PC-3 (cell line): ENCODE measurements at regions not wholly inside any gene's neighbourhood (a gene's known extent, or its start where the extent isn't known, plus 50 kb on each side); places are given as distances from the start of the nearest gene placed in this dataset.

Experiments used
- EZH2 ChIP-seq: fragments of 300-600 bp; sonication (generic); IDR thresholded peaks from one replicate; pipeline ENCODE4 v1.6.1; 2017; ENCODE audit warnings: antibody characterized with exemption, mild to moderate bottlenecking, low read length; ENCODE audit not compliant: unreplicated experiment
- EZH2phosphoT487 ChIP-seq: fragments of 300-600 bp; sonication (generic); IDR thresholded peaks from 2 replicates; pipeline ENCODE4 v1.6.1; 2018; ENCODE audit warnings: mild to moderate bottlenecking, antibody characterized with exemption, low read length, borderline replicate concordance
- TF ChIP-seq, protein P1 (sequence below): fragments of 300-600 bp; sonication (generic); conservative IDR thresholded peaks from 2 replicates; pipeline ENCODE4 v1.5.1; 2017; ENCODE audit warnings: antibody characterized with exemption, low read depth, mild to moderate bottlenecking, low read length

DNA sequence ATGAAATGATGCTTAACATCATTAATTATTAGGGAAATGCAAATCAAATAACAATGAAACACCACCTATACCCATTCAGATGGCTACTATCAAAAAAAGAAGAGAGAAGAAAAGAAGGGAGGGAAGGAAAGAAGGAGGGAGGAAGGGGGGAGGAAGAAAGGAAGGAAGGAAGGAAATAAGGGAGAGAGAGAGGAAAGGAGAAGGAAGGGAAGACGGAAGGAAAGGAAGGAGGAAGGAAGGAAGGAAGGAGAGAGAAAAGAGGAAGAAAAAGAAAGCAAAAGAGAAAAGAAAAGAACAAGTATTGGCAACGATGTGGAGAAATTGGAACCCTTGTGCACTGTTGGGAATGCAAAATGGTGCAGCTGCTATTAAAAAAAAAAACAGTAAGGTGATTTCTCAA, 363.3 kb downstream of the TNS1 start:
- TF ChIP-seq, protein P1, sequence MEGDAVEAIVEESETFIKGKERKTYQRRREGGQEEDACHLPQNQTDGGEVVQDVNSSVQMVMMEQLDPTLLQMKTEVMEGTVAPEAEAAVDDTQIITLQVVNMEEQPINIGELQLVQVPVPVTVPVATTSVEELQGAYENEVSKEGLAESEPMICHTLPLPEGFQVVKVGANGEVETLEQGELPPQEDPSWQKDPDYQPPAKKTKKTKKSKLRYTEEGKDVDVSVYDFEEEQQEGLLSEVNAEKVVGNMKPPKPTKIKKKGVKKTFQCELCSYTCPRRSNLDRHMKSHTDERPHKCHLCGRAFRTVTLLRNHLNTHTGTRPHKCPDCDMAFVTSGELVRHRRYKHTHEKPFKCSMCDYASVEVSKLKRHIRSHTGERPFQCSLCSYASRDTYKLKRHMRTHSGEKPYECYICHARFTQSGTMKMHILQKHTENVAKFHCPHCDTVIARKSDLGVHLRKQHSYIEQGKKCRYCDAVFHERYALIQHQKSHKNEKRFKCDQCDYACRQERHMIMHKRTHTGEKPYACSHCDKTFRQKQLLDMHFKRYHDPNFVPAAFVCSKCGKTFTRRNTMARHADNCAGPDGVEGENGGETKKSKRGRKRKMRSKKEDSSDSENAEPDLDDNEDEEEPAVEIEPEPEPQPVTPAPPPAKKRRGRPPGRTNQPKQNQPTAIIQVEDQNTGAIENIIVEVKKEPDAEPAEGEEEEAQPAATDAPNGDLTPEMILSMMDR, result no peak
- TF ChIP-seq EZH2phosphoT487, result no peak
- no peak for TF ChIP-seq EZH2
